ENCODE measurements at regions not wholly inside any gene's neighbourhood (a gene's known extent, or its start where the extent isn't known, plus 50 kb on each side); places are given as distances from the start of the nearest gene placed in this dataset.

DNA sequence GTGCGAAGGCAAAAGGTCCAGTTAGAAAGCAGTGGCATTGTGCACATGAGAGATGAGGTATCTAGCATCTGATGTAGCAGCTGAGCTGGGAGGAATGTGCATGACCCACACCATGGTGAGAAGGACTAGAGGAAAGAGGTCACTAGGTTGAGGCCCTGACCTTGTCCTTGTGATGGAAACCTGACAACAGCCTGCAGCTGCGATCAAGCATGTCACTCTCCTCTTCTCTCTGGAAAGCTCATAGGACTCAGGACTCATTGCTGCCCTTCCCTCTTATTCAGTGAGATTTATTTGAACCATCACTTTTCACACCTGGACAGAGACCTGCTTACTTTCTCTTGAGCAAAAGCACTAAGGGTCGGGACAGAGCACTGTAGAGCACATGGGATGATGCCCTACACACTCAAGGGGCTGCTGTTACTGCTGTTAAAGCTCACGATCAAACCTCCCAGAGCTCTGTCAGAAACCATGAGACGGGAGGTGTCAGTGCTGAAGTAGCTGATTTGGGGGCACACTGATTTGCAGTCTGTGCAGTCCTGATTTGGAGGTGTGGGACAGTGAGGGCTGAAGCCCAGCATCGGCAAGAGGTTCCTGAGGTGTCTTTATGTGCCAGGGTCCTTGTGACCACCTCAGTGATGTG, 104.3 kb downstream of the VPREB1 start:
- ChIA-PET POLR2A (interaction anchor here (0.6 to 3.1 kb wide), 11 partner anchors 8 to 385 kb away, joined by 3 to 14 read pairs (median 3); partner anchors contain the start of gene ZNF280A), CTCF (ENCODE audit: low intra/inter-chr PET ratio) (interaction anchor here (0.8 kb wide), 1 partner anchor 23 kb away, joined by 4 read pairs; no protein-coding TSS in a partner anchor)
- no peak overlapping the region for H2AFZ ChIP-seq (ENCODE audit: low read depth, low read length)
- intact Hi-C loops (cut with micrococcal nuclease) (no loop called here), in situ Hi-C loops (cut with MboI) (no loop called here)
- no peaks in the 10 kb centered on the region for H3K79me2 ChIP-seq (ENCODE audit: control insufficient read depth, insufficient read depth, low read length)
- no peak overlapping the region for H3K27ac ChIP-seq (ENCODE audit: extremely low read depth, low read depth, low read length)
- peaks cover 34% of the 10 kb centered on the region for H4K20me1 ChIP-seq (replicated peaks; ENCODE audit: control insufficient read depth, insufficient read depth, low read length)
- no peaks in the 10 kb centered on the region for H3K4me1 ChIP-seq (replicated peaks in 1 of 2; ENCODE audit: control insufficient read depth in 2 of 2, insufficient read depth in 2 of 2, low read length in 2 of 2)
- no peaks in the 10 kb centered on the region for H3K36me3 ChIP-seq (ENCODE audit: control insufficient read depth, insufficient read depth, low read length)
- H3K9ac ChIP-seq (ENCODE audit: insufficient read depth in 1 of 2, low read depth in 2 of 2, low read length in 2 of 2): no peak overlapping the region
- ATAC-seq (no peak), DNase-seq (ENCODE audit: extremely low read depth in 1 of 4, low spot score in 3 of 4) (no peak), FAIRE-seq (no peak)
- H3K4me3 ChIP-seq: no peak overlapping the region
- WGBS (ENCODE audit: insufficient coverage, low coverage, missing lambda C conversion rate): 0% methylated on average over 6 of the region's 6 CpGs
- H3K9me1 ChIP-seq (ENCODE audit: control insufficient read depth, insufficient read depth, low read length): peaks cover 4% of the 10 kb centered on the region
- H3K9me3 ChIP-seq (replicated peaks; ENCODE audit: control insufficient read depth, insufficient read depth, low read depth, low read length): no peaks in the 10 kb centered on the region
- no TSS peak for BruUV-seq (replicated peaks)
- peaks cover 24 to 37% of the 10 kb centered on the region in 2 experiments for H3K27me3 ChIP-seq (ENCODE audit: control insufficient read depth in 2 of 2, insufficient read depth in 2 of 2, low read length in 2 of 2)
- no peak overlapping the region for H3K4me2 ChIP-seq (ENCODE audit: insufficient read depth, low read length)
- no peak for TF ChIP-seq ZNF23 (CRISPR knock-in tag; IDR thresholded peaks at IDR 0.05)
- TF ChIP-seq PHB (CRISPR knock-in tag; IDR thresholded peaks at IDR 0.05): peak; percentile 30; the same call in 1 of the 2 replicates
- TF ChIP-seq, protein P1, sequence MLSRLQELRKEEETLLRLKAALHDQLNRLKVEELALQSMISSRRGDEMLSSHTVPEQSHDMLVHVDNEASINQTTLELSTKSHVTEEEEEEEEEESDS (CRISPR knock-in tag; IDR thresholded peaks at IDR 0.05): no peak
- TF ChIP-seq ZNF699 (CRISPR knock-in tag; IDR thresholded peaks at IDR 0.05; ENCODE audit: insufficient replicate concordance): no peak
- TF ChIP-seq, protein P2, sequence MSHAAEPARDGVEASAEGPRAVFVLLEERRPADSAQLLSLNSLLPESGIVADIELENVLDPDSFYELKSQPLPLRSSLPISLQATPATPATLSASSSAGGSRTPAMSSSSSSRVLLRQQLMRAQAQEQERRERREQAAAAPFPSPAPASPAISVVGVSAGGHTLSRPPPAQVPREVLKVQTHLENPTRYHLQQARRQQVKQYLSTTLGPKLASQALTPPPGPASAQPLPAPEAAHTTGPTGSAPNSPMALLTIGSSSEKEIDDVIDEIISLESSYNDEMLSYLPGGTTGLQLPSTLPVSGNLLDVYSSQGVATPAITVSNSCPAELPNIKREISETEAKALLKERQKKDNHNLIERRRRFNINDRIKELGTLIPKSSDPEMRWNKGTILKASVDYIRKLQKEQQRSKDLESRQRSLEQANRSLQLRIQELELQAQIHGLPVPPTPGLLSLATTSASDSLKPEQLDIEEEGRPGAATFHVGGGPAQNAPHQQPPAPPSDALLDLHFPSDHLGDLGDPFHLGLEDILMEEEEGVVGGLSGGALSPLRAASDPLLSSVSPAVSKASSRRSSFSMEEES (CRISPR knock-in tag; IDR thresholded peaks at IDR 0.05): no peak
- 0 out of 2 replicates have a peak, but pooled peaks have one; percentile 34 for TF ChIP-seq ZC3H4 (CRISPR knock-in tag; IDR thresholded peaks at IDR 0.05; ENCODE audit: borderline replicate concordance)
- TF ChIP-seq NR2F6 (CRISPR knock-in tag; IDR thresholded peaks at IDR 0.05): no peak
- TF ChIP-seq IRF2 (CRISPR knock-in tag; IDR thresholded peaks at IDR 0.05): no peak
- no peak for TF ChIP-seq RAD51 (IDR thresholded peaks at IDR 0.05; ENCODE audit: borderline replicate concordance, low read depth)
- no peak for TF ChIP-seq HNRNPH1 (optimal IDR thresholded peaks at IDR 0.05; ENCODE audit: low read depth, low read length)
- 0 out of 2 replicates have a peak, but pooled peaks have one; percentile 5 for TF ChIP-seq MAFK (IDR thresholded peaks at IDR 0.05; ENCODE audit: low read length)
- TF ChIP-seq SMARCE1 (IDR thresholded peaks at IDR 0.05): no peak
- no peak for TF ChIP-seq PHB2 (IDR thresholded peaks at IDR 0.05; ENCODE audit: low read depth)
- TF ChIP-seq ZNF239 (CRISPR knock-in tag; IDR thresholded peaks at IDR 0.05): no peak
- TF ChIP-seq, protein P3, sequence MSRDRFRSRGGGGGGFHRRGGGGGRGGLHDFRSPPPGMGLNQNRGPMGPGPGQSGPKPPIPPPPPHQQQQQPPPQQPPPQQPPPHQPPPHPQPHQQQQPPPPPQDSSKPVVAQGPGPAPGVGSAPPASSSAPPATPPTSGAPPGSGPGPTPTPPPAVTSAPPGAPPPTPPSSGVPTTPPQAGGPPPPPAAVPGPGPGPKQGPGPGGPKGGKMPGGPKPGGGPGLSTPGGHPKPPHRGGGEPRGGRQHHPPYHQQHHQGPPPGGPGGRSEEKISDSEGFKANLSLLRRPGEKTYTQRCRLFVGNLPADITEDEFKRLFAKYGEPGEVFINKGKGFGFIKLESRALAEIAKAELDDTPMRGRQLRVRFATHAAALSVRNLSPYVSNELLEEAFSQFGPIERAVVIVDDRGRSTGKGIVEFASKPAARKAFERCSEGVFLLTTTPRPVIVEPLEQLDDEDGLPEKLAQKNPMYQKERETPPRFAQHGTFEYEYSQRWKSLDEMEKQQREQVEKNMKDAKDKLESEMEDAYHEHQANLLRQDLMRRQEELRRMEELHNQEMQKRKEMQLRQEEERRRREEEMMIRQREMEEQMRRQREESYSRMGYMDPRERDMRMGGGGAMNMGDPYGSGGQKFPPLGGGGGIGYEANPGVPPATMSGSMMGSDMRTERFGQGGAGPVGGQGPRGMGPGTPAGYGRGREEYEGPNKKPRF (IDR thresholded peaks at IDR 0.05; ENCODE audit: low read depth, low read length): no peak
- TF ChIP-seq JUND (IDR thresholded peaks at IDR 0.05; ENCODE audit: borderline replicate concordance, low read depth, low read length): no peak
- no peak for TF ChIP-seq JUND (tag; IDR thresholded peaks at IDR 0.05; ENCODE audit: borderline replicate concordance, low read depth, low read length)
- TF ChIP-seq RBBP5 (IDR thresholded peaks at IDR 0.05; ENCODE audit: borderline replicate concordance, insufficient read depth, low read length, poor library complexity, severe bottlenecking): no peak
- TF ChIP-seq BRCA1 (IDR thresholded peaks at IDR 0.05): no peak
- TF ChIP-seq BRCA1 (CRISPR knock-in tag; IDR thresholded peaks at IDR 0.05): peak; percentile 59; the same call in 1 of the 2 replicates
- no peak for TF ChIP-seq HNRNPL (IDR thresholded peaks at IDR 0.05; ENCODE audit: low read depth, low read length)
- no peak for TF ChIP-seq ZNF134 (CRISPR knock-in tag; conservative IDR thresholded peaks at IDR 0.05)
